Hematopoietic multipotent progenitor cell treated with erythropoietin and hydrocortisone succinate and interleukin-3 and kit ligand, for 15 days (in vitro differentiated cells): ENCODE measurements at regions not wholly inside any gene's neighbourhood (a gene's known extent, or its start where the extent isn't known, plus 50 kb on each side); places are given as distances from the start of the nearest gene placed in this dataset.
A peak's percentile ranks its signal among the peaks of the same experiment; 100 is the strongest.

Experiments
- DNase-seq: peaks from one replicate; pipeline ENCODE4 v3.0.0-alpha.2; 2015; ENCODE audit warnings: low spot score

- DNase-seq = no peak
Observed at GRCh38 chr12:125677829-125678228, 612.6 kb downstream of the AACS start.

- no peak for DNase-seq
Observed at GRCh38 chr12:125678589-125678993, 613.4 kb downstream of the AACS start.

- DNase-seq = peak; percentile 31
Observed at GRCh38 chr12:125683748-125684381, 618.6 kb downstream of the AACS start.

- no peak for DNase-seq
Observed at GRCh38 chr12:125684968-125685790, 619.9 kb downstream of the AACS start.

GRCh38 chr12:125685915-125686314 is 620.7 kb downstream of the AACS start:
- DNase-seq = no peak

- DNase-seq = no peak
Observed at GRCh38 chr12:125687403-125687802, 622.2 kb downstream of the AACS start.

GRCh38 chr12:125687820-125688219 is 622.6 kb downstream of the AACS start:
- DNase-seq = no peak

- DNase-seq = no peak
Observed at GRCh38 chr12:125688223-125688622, 623.0 kb downstream of the AACS start.

- no peak for DNase-seq
Observed at GRCh38 chr12:125688881-125689280, 623.6 kb downstream of the AACS start.

- no peak for DNase-seq
Observed at GRCh38 chr12:125689576-125690410, 624.6 kb downstream of the AACS start.

- no peak for DNase-seq
Observed at GRCh38 chr12:125690841-125691240, 625.6 kb downstream of the AACS start.

- no peak for DNase-seq
Observed at GRCh38 chr12:125696054-125696453, 630.8 kb downstream of the AACS start.

GRCh38 chr12:125704803-125705202 is 639.6 kb downstream of the AACS start:
- DNase-seq = no peak

- no peak for DNase-seq
Observed at GRCh38 chr12:125720961-125721360, 655.7 kb downstream of the AACS start.

- DNase-seq = no peak
Observed at GRCh38 chr12:125734137-125734536, 668.9 kb downstream of the AACS start.

GRCh38 chr12:125738211-125738610 is 673.0 kb downstream of the AACS start:
- no peak for DNase-seq

GRCh38 chr12:125742413-125742812 is 677.2 kb downstream of the AACS start:
- no peak for DNase-seq

GRCh38 chr12:125744201-125744600 is 679.0 kb downstream of the AACS start:
- no peak for DNase-seq

GRCh38 chr12:125755512-125755911 is 690.3 kb downstream of the AACS start:
- DNase-seq = no peak

GRCh38 chr12:125766091-125766490 is 700.9 kb downstream of the AACS start:
- DNase-seq = no peak

- no peak for DNase-seq
Observed at GRCh38 chr12:125772403-125772802, 707.2 kb downstream of the AACS start.

- DNase-seq = peak; percentile 23
Observed at GRCh38 chr12:125773033-125773640, 707.9 kb downstream of the AACS start.
